Muscle of leg (tissue), 3 donors: ENCODE measurements at regions not wholly inside any gene's neighbourhood (a gene's known extent, or its start where the extent isn't known, plus 50 kb on each side); places are given as distances from the start of the nearest gene placed in this dataset.
"Not testable (repeated sequence)": the region's sequence is repeated elsewhere in the genome, so short reads cannot be mapped to it uniquely, and the experiment has no call there.

ENCODE experiments used
- DNase-seq: peaks from one replicate; pipeline ENCODE4 v3.0.0; 2013
- H3K27ac ChIP-seq: one replicate; pipeline ENCODE4 v1.5.1; 2013; ENCODE audit warnings: mild to moderate bottlenecking, low read length, control low read depth
- H3K27me3 ChIP-seq: one replicate; pipeline ENCODE4 v1.6.1; 2013; ENCODE audit warnings: low read length; ENCODE audit not compliant: control insufficient read depth, insufficient read depth
- H3K36me3 ChIP-seq: one replicate; pipeline ENCODE4 v1.6.1; 2013; ENCODE audit warnings: low read length; ENCODE audit not compliant: control insufficient read depth, insufficient read depth
- H3K4me1 ChIP-seq: one replicate; pipeline ENCODE4 v1.6.1; 2013; ENCODE audit warnings: low read length; ENCODE audit not compliant: control insufficient read depth, insufficient read depth
- H3K4me3 ChIP-seq: one replicate; pipeline ENCODE4 v1.5.1; 2013; ENCODE audit warnings: low read length, control low read depth
- H3K9me3 ChIP-seq: replicated peaks from 2 replicates; pipeline ENCODE4 v1.6.1; 2013; ENCODE audit warnings: low read depth, low read length; ENCODE audit not compliant: control insufficient read depth
- WGBS: methylation state at CpG from one replicate; pipeline ENCODE4 v1.1.5; 2013; ENCODE audit warnings: missing lambda C conversion rate; ENCODE audit not compliant: insufficient coverage; 5-methylcytosine and 5-hydroxymethylcytosine counted together

DNA sequence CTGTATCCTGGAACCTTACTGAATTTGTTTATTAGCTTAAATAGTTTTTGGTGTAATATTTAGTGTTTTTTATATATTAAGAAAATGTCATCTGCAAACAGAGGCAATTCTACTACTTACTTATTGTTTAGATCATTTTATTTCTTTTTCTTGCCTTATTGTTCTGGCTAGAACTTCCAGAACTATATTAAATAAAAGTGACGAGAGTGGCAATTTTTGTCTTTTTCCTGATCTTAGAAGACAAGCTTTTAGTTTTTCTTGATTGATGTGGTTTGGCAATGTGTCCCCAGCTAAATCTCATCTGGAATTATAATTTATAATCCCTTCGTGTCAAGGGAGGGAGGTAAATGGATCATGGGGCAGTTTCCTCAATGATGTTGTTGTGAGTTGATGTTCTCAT lies 857.8 kb downstream of the SLC6A15 start:
- Histone ChIP-seq H3K9me3 (no peaks in the 10 kb centered on the region), H3K27me3 (no peaks in the 10 kb centered on the region), H3K27ac (no peak overlapping the region), H3K4me3 (no peak overlapping the region), H3K36me3 (no peaks in the 10 kb centered on the region), H3K4me1 (no peaks in the 10 kb centered on the region)
- DNase-seq, result no peak
- no CpG with 5 or more reads among the region's 2 CpGs for WGBS

DNA sequence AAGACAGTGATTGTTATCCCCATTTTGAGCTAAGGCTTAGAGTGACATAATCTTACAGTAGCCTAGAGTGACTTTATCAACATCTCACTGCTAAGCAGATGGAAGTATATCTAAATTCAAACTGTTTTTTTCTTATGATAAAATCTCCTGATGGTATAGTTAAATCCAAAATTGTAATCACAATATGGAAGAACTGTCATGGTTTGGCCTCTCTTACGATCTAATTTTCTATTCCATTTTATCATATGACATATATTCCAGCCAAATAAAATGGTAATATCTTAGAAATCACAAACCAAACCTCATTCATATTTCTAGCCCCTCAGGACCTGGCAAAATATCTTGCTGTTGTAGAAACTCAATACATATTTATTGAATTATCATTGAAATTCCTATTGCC lies 864.7 kb downstream of the SLC6A15 start:
- Histone ChIP-seq H3K27ac (no peak overlapping the region), H3K4me3 (no peak overlapping the region), H3K36me3 (no peaks in the 10 kb centered on the region), H3K4me1 (no peaks in the 10 kb centered on the region), H3K27me3 (no peaks in the 10 kb centered on the region), H3K9me3 (no peaks in the 10 kb centered on the region)
- no peak for DNase-seq
- no CpG with 5 or more reads among the region's 1 CpG for WGBS

DNA sequence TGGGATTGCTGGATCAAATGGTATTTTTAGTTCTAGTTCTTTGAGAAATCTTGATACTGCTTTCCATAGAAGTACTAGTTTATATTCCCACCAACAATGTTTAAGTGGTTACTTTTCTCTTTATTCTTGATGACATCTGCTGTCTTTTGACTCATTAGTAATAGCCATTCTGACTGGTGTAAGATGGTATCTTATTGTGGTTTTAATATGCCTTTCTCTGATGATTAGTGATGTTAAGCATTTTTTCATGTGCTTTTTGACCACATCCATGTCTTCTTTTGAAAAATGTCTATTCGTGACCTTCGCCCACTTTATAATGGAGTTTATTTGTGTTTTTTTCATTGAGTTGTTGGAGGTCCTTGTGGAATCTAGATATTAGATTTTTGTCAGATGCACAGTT lies 865.7 kb downstream of the SLC6A15 start:
- no peak for DNase-seq
- WGBS, result no CpG with 5 or more reads among the region's 2 CpGs

DNA sequence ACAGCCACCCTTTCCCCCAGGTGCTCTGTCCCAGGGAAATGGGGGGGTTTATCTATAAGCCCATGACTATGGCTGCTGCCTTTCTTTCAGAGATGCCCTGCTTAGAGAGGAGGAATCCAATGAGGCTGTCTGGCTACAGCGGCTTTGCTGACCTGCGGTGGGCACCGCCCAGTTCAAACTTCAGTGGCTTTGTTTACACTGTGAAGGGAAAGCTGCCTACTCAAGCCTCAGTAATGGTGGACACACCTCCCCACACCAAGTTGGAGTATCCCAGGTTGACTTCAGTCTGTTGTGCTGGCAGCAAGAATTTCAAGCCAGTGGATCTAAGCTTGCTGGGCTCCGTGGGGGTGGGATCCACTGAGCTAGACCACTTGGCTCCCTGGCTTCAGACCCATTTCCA lies 869.2 kb downstream of the SLC6A15 start:
- Histone ChIP-seq H3K27me3 (no peaks in the 10 kb centered on the region), H3K4me3 (no peak overlapping the region), H3K4me1 (no peaks in the 10 kb centered on the region), H3K9me3 (no peaks in the 10 kb centered on the region), H3K36me3 (no peaks in the 10 kb centered on the region), H3K27ac (no peak overlapping the region)
- DNase-seq, result no peak
- WGBS, result 91% methylated on average over 4 of the region's 4 CpGs

More for the DNA sequence above, 865.7 kb downstream of the SLC6A15 start:
- Histone ChIP-seq H3K9me3 (no peaks in the 10 kb centered on the region), H3K36me3 (no peaks in the 10 kb centered on the region), H3K27me3 (no peaks in the 10 kb centered on the region), H3K27ac (no peak overlapping the region), H3K4me3 (no peak overlapping the region), H3K4me1 (no peaks in the 10 kb centered on the region)

DNA sequence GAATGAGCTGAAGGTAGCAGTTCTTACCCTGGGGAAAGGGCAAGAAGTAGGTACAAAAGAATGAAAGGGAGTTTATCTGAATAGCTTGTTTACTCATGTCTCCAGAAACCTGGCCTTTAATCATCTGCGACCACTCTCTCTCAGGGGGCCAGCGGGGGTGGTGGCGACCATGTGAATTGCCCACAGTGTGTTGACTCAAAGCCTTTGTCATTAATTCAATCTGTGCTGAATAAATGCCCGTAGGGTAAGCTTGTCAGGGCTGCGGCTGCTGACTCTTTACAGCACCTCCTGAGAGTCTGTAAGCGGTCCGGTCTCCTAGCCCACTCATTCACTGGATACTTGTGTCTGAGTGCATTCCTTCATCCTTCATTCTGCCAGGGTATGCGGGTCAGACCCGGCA lies 874.4 kb downstream of the SLC6A15 start:
- no peaks in the 10 kb centered on the region for H3K27me3 ChIP-seq
- H3K4me3 ChIP-seq, result no peak overlapping the region
- no peaks in the 10 kb centered on the region for H3K36me3 ChIP-seq
- no peaks in the 10 kb centered on the region for H3K4me1 ChIP-seq
- H3K27ac ChIP-seq, result no peak overlapping the region
- WGBS, result 87% methylated on average over 7 of the region's 9 CpGs
- H3K9me3 ChIP-seq, result peaks cover 2% of the 10 kb centered on the region
- no peak for DNase-seq

DNA sequence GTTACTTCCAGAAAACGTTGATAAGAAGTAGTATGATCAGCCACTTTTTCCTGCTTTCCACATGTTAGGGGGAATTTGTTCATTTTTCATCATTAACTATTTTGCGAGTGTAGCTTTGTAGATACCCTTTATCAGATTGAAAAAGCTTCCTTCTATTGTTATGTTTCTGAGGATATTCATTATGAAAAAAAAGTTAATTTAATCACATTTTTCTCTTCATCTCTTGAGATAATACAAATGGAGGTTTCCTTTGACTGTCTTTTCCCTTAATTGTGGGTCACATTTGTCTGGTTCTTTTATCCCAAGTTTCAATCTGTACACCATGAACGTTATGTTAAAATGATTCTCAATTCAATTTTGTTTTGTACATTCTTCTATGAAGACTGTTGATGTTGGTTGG lies 875.7 kb downstream of the SLC6A15 start:
- H3K4me1 ChIP-seq, result no peaks in the 10 kb centered on the region
- no peak overlapping the region for H3K27ac ChIP-seq
- no CpG with 5 or more reads among the region's 3 CpGs for WGBS
- H3K9me3 ChIP-seq, result peaks cover 9% of the 10 kb centered on the region
- H3K27me3 ChIP-seq, result no peaks in the 10 kb centered on the region
- DNase-seq, result no peak
- H3K4me3 ChIP-seq, result no peak overlapping the region
- no peaks in the 10 kb centered on the region for H3K36me3 ChIP-seq

DNA sequence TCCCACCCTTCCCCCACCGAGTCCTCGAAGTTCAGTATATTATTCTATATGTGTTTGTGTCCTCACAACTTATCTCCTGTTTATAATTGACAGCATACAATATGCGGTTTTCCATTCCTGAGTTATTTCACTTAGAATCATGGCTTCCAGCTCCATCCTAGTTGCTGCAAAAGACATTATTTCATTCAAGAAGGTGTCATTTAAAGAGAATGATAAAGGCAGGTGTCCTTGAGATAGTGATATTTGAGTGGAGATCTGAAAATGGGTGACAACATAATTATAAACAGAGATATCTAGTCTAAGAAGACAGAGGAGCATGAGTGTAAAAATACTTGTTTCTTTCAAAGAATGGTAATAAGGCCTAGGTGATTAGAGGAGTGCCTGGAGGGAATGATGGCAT lies 876.8 kb downstream of the SLC6A15 start:
- Histone ChIP-seq H3K4me3 (no peak overlapping the region), H3K9me3 (peaks cover 9% of the 10 kb centered on the region), H3K27ac (no peak overlapping the region), H3K27me3 (no peaks in the 10 kb centered on the region), H3K36me3 (no peaks in the 10 kb centered on the region), H3K4me1 (no peaks in the 10 kb centered on the region)
- DNase-seq, result no peak
- WGBS, result no CpG with 5 or more reads among the region's 3 CpGs

DNA sequence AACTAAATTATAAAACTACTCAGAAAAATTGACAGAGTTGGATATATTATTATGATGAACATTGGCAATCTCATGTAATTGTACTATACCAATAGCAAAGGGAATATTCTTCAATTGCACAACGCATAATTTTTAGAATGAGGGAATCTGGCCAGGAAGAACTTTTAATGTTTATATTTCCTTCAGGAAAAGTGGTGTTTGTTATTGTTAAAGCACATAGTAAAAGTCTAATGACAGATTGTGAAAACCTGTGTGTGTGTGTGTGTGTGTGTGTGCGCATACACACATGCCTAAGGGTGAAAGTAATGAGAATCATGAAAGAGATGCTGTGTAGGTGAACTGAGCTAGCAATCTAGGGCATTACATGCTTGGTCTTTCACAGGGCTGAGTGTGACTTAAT lies 877.7 kb downstream of the SLC6A15 start:
- Histone ChIP-seq H3K36me3 (no peaks in the 10 kb centered on the region), H3K4me3 (no peak overlapping the region), H3K9me3 (peaks cover 9% of the 10 kb centered on the region), H3K4me1 (no peaks in the 10 kb centered on the region), H3K27ac (no peak overlapping the region), H3K27me3 (no peaks in the 10 kb centered on the region)
- no CpG with 5 or more reads among the region's 2 CpGs for WGBS
- DNase-seq, result peak; percentile 5

DNA sequence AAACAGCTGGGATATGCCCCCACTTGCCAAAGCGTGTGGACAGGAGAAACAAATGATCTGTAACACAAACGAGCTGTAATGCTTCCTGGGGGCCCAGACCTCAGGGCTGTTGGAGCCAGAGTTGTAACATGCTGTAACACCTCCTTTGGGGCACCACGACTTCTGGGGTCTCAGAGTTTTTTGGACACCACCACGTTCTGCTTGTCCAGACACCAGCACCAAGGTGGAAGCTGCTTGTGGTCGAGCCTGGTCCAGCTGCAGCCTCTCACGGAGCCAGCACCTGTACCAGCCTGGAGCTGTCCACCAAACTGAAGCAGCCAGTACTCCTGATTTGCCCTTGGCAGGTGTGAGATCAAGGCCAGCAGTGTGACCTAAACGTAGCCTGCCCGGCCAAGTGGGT lies 879.4 kb downstream of the SLC6A15 start:
- Histone ChIP-seq H3K27ac (no peak overlapping the region), H3K36me3 (no peaks in the 10 kb centered on the region), H3K9me3 (peaks cover 9% of the 10 kb centered on the region), H3K4me1 (no peaks in the 10 kb centered on the region), H3K27me3 (no peaks in the 10 kb centered on the region), H3K4me3 (no peak overlapping the region)
- 89% methylated on average over 8 of the region's 8 CpGs for WGBS
- no peak for DNase-seq

DNA sequence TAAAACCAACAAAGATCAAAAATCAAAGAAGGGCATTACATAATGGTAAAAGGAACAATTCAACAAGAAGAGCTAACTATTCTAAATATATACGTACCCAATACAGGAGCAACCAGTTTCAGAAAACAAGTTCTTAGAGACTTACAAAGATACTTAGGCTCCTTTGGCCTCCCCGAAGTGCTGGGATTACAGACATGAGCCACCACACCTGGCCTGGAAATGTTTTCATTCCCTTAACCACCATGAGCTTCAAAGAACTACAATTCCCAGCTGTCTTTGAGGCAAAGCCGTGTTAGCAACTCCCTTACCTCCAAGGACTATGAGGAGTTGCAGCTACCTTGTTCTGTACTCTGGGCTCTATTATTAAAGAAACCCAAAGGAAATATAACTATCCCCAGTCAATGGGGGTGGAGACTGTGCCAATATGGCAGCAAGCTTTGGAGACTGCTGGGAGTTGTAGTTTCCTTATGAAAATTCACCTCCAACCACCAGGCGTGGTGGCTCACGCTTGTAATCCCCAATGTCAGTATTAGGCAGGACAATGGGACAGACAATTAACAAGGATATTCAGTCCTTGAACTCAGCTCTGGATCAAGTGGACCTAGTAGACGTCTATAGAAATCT lies 893.9 kb downstream of the SLC6A15 start:
- H3K9me3 ChIP-seq, H3K4me1 ChIP-seq, H3K4me3 ChIP-seq, H3K36me3 ChIP-seq, H3K27ac ChIP-seq, DNase-seq, H3K27me3 ChIP-seq: not testable (repeated sequence)
- WGBS, result 93% methylated on average over 3 of the region's 6 CpGs

DNA sequence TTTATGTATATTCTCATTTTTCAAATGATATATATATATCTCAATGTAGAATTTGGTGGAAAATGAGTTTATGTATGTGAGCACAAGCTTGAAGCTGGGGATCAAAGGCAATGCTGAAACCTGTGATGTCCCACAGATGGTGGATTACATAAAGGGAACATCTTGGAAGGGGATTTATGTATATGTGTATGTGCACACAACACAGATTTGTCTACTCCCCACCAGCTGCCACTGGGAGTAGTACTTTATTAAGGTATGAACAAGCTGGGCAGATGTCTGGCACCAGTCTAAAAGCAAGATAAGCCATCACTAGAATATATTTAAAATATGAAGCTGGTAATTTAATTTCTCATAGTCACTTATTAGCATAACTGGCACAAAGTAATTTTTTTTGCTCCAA lies 895.6 kb downstream of the SLC6A15 start:
- Histone ChIP-seq H3K27ac (no peak overlapping the region), H3K4me1 (no peaks in the 10 kb centered on the region), H3K9me3 (peaks cover 14% of the 10 kb centered on the region), H3K27me3 (no peaks in the 10 kb centered on the region), H3K36me3 (no peaks in the 10 kb centered on the region), H3K4me3 (no peak overlapping the region)
- no peak for DNase-seq
